T-helper 2 cell treated with Interferon-gamma antibody and Interleukin-4, amounts not matched to agents 5 μg/mL and 100 μg/mL, for 36 hours (primary cell): ENCODE measurements at regions not wholly inside any gene's neighbourhood (a gene's known extent, or its start where the extent isn't known, plus 50 kb on each side); places are given as distances from the start of the nearest gene placed in this dataset.
"Not testable (repeated sequence)": the region's sequence is repeated elsewhere in the genome, so short reads cannot be mapped to it uniquely, and the experiment has no call there.

Experiments used
- DNase-seq: peaks from one replicate; pipeline ENCODE4 v3.0.0; 2021; ENCODE audit warnings: low spot score
- H3K27ac Mint-ChIP-seq: one replicate; pipeline ENCODE4 v1.8.0; 2021; ENCODE audit warnings: mild to moderate bottlenecking, mixed read lengths
- H3K27me3 Mint-ChIP-seq: one replicate; pipeline ENCODE4 v1.8.0; 2021; ENCODE audit warnings: low read depth, mixed read lengths
- H3K36me3 Mint-ChIP-seq: one replicate; pipeline ENCODE4 v1.8.0; 2021; ENCODE audit warnings: low read depth, mixed read lengths
- H3K4me1 Mint-ChIP-seq: one replicate; pipeline ENCODE4 v1.8.0; 2021; ENCODE audit warnings: low read depth, mixed read lengths
- H3K4me3 Mint-ChIP-seq: one replicate; pipeline ENCODE4 v1.8.0; 2022; ENCODE audit warnings: mild to moderate bottlenecking, moderate library complexity, mixed read lengths
- H3K9me3 Mint-ChIP-seq: one replicate; pipeline ENCODE4 v1.8.0; 2021; ENCODE audit warnings: mixed read lengths

- no peak for DNase-seq
- no peaks in the 10 kb centered on the region for H3K36me3 Mint-ChIP-seq
- no peaks in the 10 kb centered on the region for H3K27me3 Mint-ChIP-seq
- H3K27ac Mint-ChIP-seq: no peak overlapping the region
- no peaks in the 10 kb centered on the region for H3K4me1 Mint-ChIP-seq
- H3K4me3 Mint-ChIP-seq: no peak overlapping the region
- peaks cover 4% of the 10 kb centered on the region for H3K9me3 Mint-ChIP-seq
Observed at GRCh38 chrX:128807367-128807766, 715.9 kb downstream of the SMARCA1 start.

GRCh38 chrX:128805236-128805635, 718.1 kb downstream of the SMARCA1 start:
- Mint-ChIP-seq H3K36me3 (no peaks in the 10 kb centered on the region), H3K27ac (no peak overlapping the region), H3K4me3 (no peak overlapping the region), H3K9me3 (peaks cover 4% of the 10 kb centered on the region), H3K27me3 (no peaks in the 10 kb centered on the region), H3K4me1 (no peaks in the 10 kb centered on the region)
- no peak for DNase-seq

- Mint-ChIP-seq H3K9me3 (peaks cover 4% of the 10 kb centered on the region), H3K27me3 (no peaks in the 10 kb centered on the region), H3K36me3 (no peaks in the 10 kb centered on the region), H3K4me3 (no peak overlapping the region), H3K27ac (no peak overlapping the region), H3K4me1 (no peaks in the 10 kb centered on the region)
- DNase-seq: no peak
Observed at GRCh38 chrX:128804828-128805227, 718.5 kb downstream of the SMARCA1 start.

- H3K4me1 Mint-ChIP-seq: no peaks in the 10 kb centered on the region
- no peak for DNase-seq
- H3K36me3 Mint-ChIP-seq: no peaks in the 10 kb centered on the region
- no peak overlapping the region for H3K4me3 Mint-ChIP-seq
- no peaks in the 10 kb centered on the region for H3K9me3 Mint-ChIP-seq
- no peaks in the 10 kb centered on the region for H3K27me3 Mint-ChIP-seq
- no peak overlapping the region for H3K27ac Mint-ChIP-seq
Observed at GRCh38 chrX:128800138-128800537, 723.2 kb downstream of the SMARCA1 start.

GRCh38 chrX:128783139-128783538, 730.9 kb upstream of the ACTRT1 start:
- H3K4me3 Mint-ChIP-seq: peak overlapping the region; percentile 43
- not testable (repeated sequence) for DNase-seq

GRCh38 chrX:128781506-128781905, 729.3 kb upstream of the ACTRT1 start:
- Mint-ChIP-seq H3K4me3 (no peak overlapping the region), H3K36me3 (peaks cover 4% of the 10 kb centered on the region), H3K27ac (no peak overlapping the region)

More at GRCh38 chrX:128783139-128783538, 730.9 kb upstream of the ACTRT1 start:
- not testable (repeated sequence) for H3K4me1 Mint-ChIP-seq, H3K36me3 Mint-ChIP-seq, H3K27me3 Mint-ChIP-seq, H3K9me3 Mint-ChIP-seq, H3K27ac Mint-ChIP-seq

GRCh38 chrX:128780934-128781333, 728.7 kb upstream of the ACTRT1 start:
- Mint-ChIP-seq H3K9me3 (peaks cover 6% of the 10 kb centered on the region), H3K4me3 (no peak overlapping the region), H3K27me3 (no peaks in the 10 kb centered on the region), H3K27ac (no peak overlapping the region), H3K36me3 (peaks cover 4% of the 10 kb centered on the region), H3K4me1 (peaks cover 5% of the 10 kb centered on the region)
- DNase-seq: no peak

More at GRCh38 chrX:128781506-128781905, 729.3 kb upstream of the ACTRT1 start:
- DNase-seq: no peak
- H3K9me3 Mint-ChIP-seq: peaks cover 6% of the 10 kb centered on the region
- peaks cover 5% of the 10 kb centered on the region for H3K4me1 Mint-ChIP-seq
- H3K27me3 Mint-ChIP-seq: no peaks in the 10 kb centered on the region

GRCh38 chrX:128769495-128769894, 717.3 kb upstream of the ACTRT1 start:
- no peaks in the 10 kb centered on the region for H3K36me3 Mint-ChIP-seq
- DNase-seq: no peak
- H3K27ac Mint-ChIP-seq: no peak overlapping the region
- H3K4me1 Mint-ChIP-seq: no peaks in the 10 kb centered on the region
- H3K4me3 Mint-ChIP-seq: no peak overlapping the region
- H3K9me3 Mint-ChIP-seq: no peaks in the 10 kb centered on the region
- H3K27me3 Mint-ChIP-seq: no peaks in the 10 kb centered on the region

- Mint-ChIP-seq H3K9me3 (no peaks in the 10 kb centered on the region), H3K36me3 (no peaks in the 10 kb centered on the region), H3K4me1 (no peaks in the 10 kb centered on the region), H3K4me3 (no peak overlapping the region), H3K27me3 (no peaks in the 10 kb centered on the region), H3K27ac (no peak overlapping the region)
- DNase-seq: no peak
Observed at GRCh38 chrX:128759745-128760144, 707.5 kb upstream of the ACTRT1 start.

- no peaks in the 10 kb centered on the region for H3K27me3 Mint-ChIP-seq
Observed at GRCh38 chrX:128759177-128759576, 707.0 kb upstream of the ACTRT1 start.

GRCh38 chrX:128754130-128754529, 701.9 kb upstream of the ACTRT1 start:
- no peak for DNase-seq
- no peak overlapping the region for H3K27ac Mint-ChIP-seq
- no peaks in the 10 kb centered on the region for H3K36me3 Mint-ChIP-seq
- no peak overlapping the region for H3K4me3 Mint-ChIP-seq
- no peaks in the 10 kb centered on the region for H3K9me3 Mint-ChIP-seq
- no peaks in the 10 kb centered on the region for H3K4me1 Mint-ChIP-seq
- H3K27me3 Mint-ChIP-seq: no peaks in the 10 kb centered on the region

More at GRCh38 chrX:128759177-128759576, 707.0 kb upstream of the ACTRT1 start:
- no peak overlapping the region for H3K27ac Mint-ChIP-seq
- no peaks in the 10 kb centered on the region for H3K4me1 Mint-ChIP-seq
- H3K9me3 Mint-ChIP-seq: no peaks in the 10 kb centered on the region
- no peaks in the 10 kb centered on the region for H3K36me3 Mint-ChIP-seq
- H3K4me3 Mint-ChIP-seq: no peak overlapping the region
- DNase-seq: no peak

- Mint-ChIP-seq H3K4me3 (no peak overlapping the region), H3K27me3 (no peaks in the 10 kb centered on the region), H3K4me1 (no peaks in the 10 kb centered on the region), H3K9me3 (no peaks in the 10 kb centered on the region), H3K27ac (no peak overlapping the region), H3K36me3 (no peaks in the 10 kb centered on the region)
- DNase-seq: no peak
Observed at GRCh38 chrX:128739539-128739938, 687.3 kb upstream of the ACTRT1 start.

GRCh38 chrX:128728943-128729342, 676.7 kb upstream of the ACTRT1 start:
- Mint-ChIP-seq H3K36me3 (no peaks in the 10 kb centered on the region), H3K4me1 (no peaks in the 10 kb centered on the region), H3K4me3 (no peak overlapping the region), H3K27me3 (no peaks in the 10 kb centered on the region), H3K27ac (no peak overlapping the region), H3K9me3 (no peaks in the 10 kb centered on the region)
- DNase-seq: no peak

GRCh38 chrX:128717635-128718578, 665.7 kb upstream of the ACTRT1 start:
- H3K27me3 Mint-ChIP-seq: no peaks in the 10 kb centered on the region
- no peaks in the 10 kb centered on the region for H3K36me3 Mint-ChIP-seq
- H3K4me3 Mint-ChIP-seq: no peak overlapping the region
- DNase-seq: no peak
- H3K9me3 Mint-ChIP-seq: no peaks in the 10 kb centered on the region
- no peaks in the 10 kb centered on the region for H3K4me1 Mint-ChIP-seq
- no peak overlapping the region for H3K27ac Mint-ChIP-seq
